ENCODE measurements at regions not wholly inside any gene's neighbourhood (a gene's known extent, or its start where the extent isn't known, plus 50 kb on each side); places are given as distances from the start of the nearest gene placed in this dataset.

DNA sequence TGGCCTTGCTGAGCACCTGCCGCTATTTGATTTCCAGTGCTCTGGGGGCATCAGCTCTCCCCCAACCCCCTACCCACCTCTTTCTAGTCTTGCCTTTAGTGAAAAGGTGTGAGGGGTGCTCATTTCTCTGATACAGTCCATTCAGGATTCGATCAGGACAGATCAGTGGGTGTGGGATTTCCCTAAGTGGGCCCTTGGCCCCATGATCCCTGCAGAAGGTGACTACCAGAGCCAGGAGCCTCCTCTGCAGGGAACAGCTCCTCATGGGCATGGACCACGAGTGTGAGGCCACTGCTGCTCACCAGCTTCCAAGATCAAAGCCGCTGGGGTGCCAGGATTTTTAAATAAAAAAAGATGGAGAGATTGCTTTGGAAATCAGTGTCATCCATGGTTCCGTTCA, 835.2 kb upstream of the ID2 start:
- DNase-seq (ENCODE audit: extremely low spot score, unreplicated experiment), result no peak
- Mint-ChIP-seq H3K27me3 (ENCODE audit: unreplicated experiment) (no peaks in the 10 kb centered on the region), H3K4me3 (ENCODE audit: unreplicated experiment) (no peak overlapping the region), H3K36me3 (ENCODE audit: unreplicated experiment) (no peaks in the 10 kb centered on the region), H3K27ac (ENCODE audit: unreplicated experiment) (no peak overlapping the region), H3K9me3 (ENCODE audit: unreplicated experiment) (no peaks in the 10 kb centered on the region), H3K4me1 (ENCODE audit: unreplicated experiment) (peaks cover 1% of the 10 kb centered on the region)
- TF ChIP-seq, protein P1, sequence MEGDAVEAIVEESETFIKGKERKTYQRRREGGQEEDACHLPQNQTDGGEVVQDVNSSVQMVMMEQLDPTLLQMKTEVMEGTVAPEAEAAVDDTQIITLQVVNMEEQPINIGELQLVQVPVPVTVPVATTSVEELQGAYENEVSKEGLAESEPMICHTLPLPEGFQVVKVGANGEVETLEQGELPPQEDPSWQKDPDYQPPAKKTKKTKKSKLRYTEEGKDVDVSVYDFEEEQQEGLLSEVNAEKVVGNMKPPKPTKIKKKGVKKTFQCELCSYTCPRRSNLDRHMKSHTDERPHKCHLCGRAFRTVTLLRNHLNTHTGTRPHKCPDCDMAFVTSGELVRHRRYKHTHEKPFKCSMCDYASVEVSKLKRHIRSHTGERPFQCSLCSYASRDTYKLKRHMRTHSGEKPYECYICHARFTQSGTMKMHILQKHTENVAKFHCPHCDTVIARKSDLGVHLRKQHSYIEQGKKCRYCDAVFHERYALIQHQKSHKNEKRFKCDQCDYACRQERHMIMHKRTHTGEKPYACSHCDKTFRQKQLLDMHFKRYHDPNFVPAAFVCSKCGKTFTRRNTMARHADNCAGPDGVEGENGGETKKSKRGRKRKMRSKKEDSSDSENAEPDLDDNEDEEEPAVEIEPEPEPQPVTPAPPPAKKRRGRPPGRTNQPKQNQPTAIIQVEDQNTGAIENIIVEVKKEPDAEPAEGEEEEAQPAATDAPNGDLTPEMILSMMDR (IDR thresholded peaks at IDR 0.05), result no peak

DNA sequence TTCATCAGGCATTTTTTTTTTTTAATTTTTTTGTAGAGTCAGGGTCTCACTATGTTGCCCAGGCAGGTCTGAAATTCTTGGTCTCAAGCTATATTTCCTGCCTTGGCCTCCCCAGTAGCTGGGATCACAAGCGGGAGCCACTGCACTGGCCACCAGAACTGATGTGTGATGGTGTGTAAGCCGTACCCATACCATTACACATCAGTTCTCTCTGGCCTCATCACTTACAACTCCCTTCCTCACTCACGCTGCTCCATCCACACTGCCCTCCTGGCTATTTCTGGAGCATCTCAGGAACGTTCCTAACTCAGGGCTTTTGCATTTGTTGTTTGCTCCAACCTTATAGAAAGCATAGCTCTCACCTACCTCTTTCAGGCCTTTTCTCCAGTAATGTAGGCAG, 834.5 kb upstream of the ID2 start:
- no peaks in the 10 kb centered on the region for H3K27me3 Mint-ChIP-seq (ENCODE audit: unreplicated experiment)
- no peaks in the 10 kb centered on the region for H3K9me3 Mint-ChIP-seq (ENCODE audit: unreplicated experiment)
- H3K4me3 Mint-ChIP-seq (ENCODE audit: unreplicated experiment), result no peak overlapping the region
- no peak overlapping the region for H3K27ac Mint-ChIP-seq (ENCODE audit: unreplicated experiment)
- no peaks in the 10 kb centered on the region for H3K36me3 Mint-ChIP-seq (ENCODE audit: unreplicated experiment)
- DNase-seq (ENCODE audit: extremely low spot score, unreplicated experiment), result no peak
- TF ChIP-seq, protein P1 (IDR thresholded peaks at IDR 0.05), result no peak
- H3K4me1 Mint-ChIP-seq (ENCODE audit: unreplicated experiment), result peaks cover 1% of the 10 kb centered on the region

GRCh38 chr2:7849027-7849426, 832.8 kb upstream of the ID2 start:
- H3K36me3 Mint-ChIP-seq (ENCODE audit: unreplicated experiment), result no peaks in the 10 kb centered on the region
- peaks cover 1% of the 10 kb centered on the region for H3K4me1 Mint-ChIP-seq (ENCODE audit: unreplicated experiment)
- H3K27ac Mint-ChIP-seq (ENCODE audit: unreplicated experiment), result no peak overlapping the region
- no peaks in the 10 kb centered on the region for H3K9me3 Mint-ChIP-seq (ENCODE audit: unreplicated experiment)
- TF ChIP-seq, protein P1 (IDR thresholded peaks at IDR 0.05), result no peak
- H3K4me3 Mint-ChIP-seq (ENCODE audit: unreplicated experiment), result no peak overlapping the region
- DNase-seq (ENCODE audit: extremely low spot score, unreplicated experiment), result no peak
- H3K27me3 Mint-ChIP-seq (ENCODE audit: unreplicated experiment), result no peaks in the 10 kb centered on the region

DNA sequence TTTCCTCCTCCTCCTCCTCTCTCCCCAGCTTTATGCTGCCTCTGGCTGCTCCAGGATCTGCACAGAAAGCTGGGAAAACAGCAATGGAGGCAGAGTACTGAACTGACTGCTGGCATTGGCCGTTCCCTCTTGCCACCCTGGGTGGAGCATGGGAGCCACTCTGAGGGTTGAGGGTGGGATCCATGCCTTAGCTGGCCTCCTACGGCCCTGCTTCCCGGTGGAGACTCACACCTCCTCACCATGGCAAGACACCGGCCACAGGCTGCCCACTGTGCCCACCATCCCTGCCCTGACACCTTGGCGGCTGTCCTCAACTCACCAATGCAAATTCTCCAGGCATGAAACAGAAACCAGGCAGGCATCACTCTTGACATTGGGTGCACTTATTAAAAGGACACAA, 832.3 kb upstream of the ID2 start:
- Mint-ChIP-seq H3K27me3 (ENCODE audit: unreplicated experiment) (no peaks in the 10 kb centered on the region), H3K36me3 (ENCODE audit: unreplicated experiment) (no peaks in the 10 kb centered on the region), H3K27ac (ENCODE audit: unreplicated experiment) (no peak overlapping the region), H3K9me3 (ENCODE audit: unreplicated experiment) (no peaks in the 10 kb centered on the region), H3K4me1 (ENCODE audit: unreplicated experiment) (peaks cover 1% of the 10 kb centered on the region), H3K4me3 (ENCODE audit: unreplicated experiment) (no peak overlapping the region)
- TF ChIP-seq, protein P1 (IDR thresholded peaks at IDR 0.05), result no peak
- no peak for DNase-seq (ENCODE audit: extremely low spot score, unreplicated experiment)

DNA sequence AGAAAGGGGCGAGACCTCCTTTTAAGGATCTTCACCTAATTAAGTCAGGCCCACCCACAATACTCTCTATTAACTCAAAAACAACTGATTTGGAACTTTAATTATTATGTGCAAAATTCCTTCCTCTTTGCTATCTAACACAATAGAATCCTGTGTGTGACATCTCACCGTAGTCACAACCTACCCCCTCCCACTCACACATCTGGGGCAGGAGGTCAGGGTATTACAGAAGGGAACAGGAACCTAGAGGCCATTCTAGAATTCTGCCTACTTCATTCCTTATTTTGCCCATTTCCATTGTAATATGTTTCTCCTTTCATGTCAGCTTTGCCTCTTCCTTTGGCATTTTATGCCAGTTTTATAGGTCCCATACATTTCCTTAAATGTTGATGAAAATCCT, 829.3 kb upstream of the ID2 start:
- TF ChIP-seq, protein P1 (IDR thresholded peaks at IDR 0.05), result no peak
- no peak for DNase-seq (ENCODE audit: extremely low spot score, unreplicated experiment)

More for the DNA sequence above, 829.3 kb upstream of the ID2 start:
- Mint-ChIP-seq H3K36me3 (ENCODE audit: unreplicated experiment) (no peaks in the 10 kb centered on the region), H3K27ac (ENCODE audit: unreplicated experiment) (no peak overlapping the region), H3K4me3 (ENCODE audit: unreplicated experiment) (no peak overlapping the region), H3K27me3 (ENCODE audit: unreplicated experiment) (no peaks in the 10 kb centered on the region), H3K9me3 (ENCODE audit: unreplicated experiment) (no peaks in the 10 kb centered on the region), H3K4me1 (ENCODE audit: unreplicated experiment) (no peaks in the 10 kb centered on the region)
